ENCODE measurements at regions not wholly inside any gene's neighbourhood (a gene's known extent, or its start where the extent isn't known, plus 50 kb on each side); places are given as distances from the start of the nearest gene placed in this dataset.

- TF ChIP-seq CTCF (IDR thresholded peaks at IDR 0.05), result no peak
- no peak for TF ChIP-seq POLR2A (IDR thresholded peaks at IDR 0.05)
- no peak for TF ChIP-seq POLR2AphosphoS5 (IDR thresholded peaks at IDR 0.05; ENCODE audit: insufficient read depth in 1 of 2, low read depth in 1 of 2)
Measured at GRCh38 chr3:74328435-74328834, 286.0 kb downstream of the CNTN3 start.

Data from vagina (tissue), 2 donors.